Islet of Langerhans (tissue), 1 donor: ENCODE measurements at regions not wholly inside any gene's neighbourhood (a gene's known extent, or its start where the extent isn't known, plus 50 kb on each side); places are given as distances from the start of the nearest gene placed in this dataset.

ENCODE experiments used
- FAIRE-seq: peaks from one replicate; lab custom pipeline; 2011; peaks lifted over from hg19 to GRCh38; lab: Jason Lieb, UNC

GRCh38 chr2:64283641-64284361 lies 139.6 kb upstream of the PELI1 start:
- FAIRE-seq: no peak

- no peak for FAIRE-seq
Measured at GRCh38 chr2:64284751-64285150, 140.5 kb upstream of the PELI1 start.

- no peak for FAIRE-seq
Measured at GRCh38 chr2:64287202-64287740, 143.1 kb upstream of the PELI1 start.

DNA sequence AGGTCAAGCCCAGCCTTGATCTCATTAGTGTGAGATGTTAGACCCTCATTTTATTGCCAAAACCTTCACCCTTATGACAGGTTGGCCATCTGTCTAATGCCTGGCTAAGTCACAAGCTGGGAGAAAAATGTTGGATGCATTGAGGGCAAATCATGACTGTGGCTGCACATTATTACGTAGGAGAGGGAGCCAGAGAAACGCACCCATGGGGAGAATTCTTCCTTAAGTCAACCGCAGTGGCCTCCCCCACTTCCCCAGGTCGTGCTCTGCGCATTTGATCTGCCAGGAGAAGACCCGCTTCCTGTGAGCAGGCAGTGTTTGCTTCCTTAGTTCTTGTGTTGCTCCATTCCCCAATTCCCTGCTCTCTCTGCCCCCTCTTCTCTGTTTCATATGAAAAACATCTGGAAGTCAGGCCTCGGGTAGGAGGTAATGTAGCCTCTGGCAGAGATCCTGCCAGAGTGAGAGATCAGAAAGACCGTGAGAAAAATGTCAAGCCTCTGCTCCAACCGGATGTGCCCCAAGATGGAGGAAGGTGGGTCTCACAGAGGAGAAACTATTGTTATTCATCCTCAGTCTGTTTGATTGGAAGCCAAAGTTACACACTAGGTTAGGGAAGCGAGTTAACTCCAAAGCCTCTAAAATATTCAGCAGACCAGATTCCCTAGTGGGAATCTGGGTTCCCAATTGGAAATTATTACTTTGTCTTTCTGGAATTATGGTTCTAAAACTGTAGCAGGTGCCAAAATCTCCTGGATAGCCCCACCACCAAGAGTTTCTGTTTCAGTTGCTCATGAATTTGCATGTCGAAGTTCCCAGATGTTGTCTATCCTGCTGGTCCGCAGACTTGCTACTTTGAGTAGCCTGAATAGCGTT lies 144.3 kb upstream of the PELI1 start:
- no peak for FAIRE-seq

DNA sequence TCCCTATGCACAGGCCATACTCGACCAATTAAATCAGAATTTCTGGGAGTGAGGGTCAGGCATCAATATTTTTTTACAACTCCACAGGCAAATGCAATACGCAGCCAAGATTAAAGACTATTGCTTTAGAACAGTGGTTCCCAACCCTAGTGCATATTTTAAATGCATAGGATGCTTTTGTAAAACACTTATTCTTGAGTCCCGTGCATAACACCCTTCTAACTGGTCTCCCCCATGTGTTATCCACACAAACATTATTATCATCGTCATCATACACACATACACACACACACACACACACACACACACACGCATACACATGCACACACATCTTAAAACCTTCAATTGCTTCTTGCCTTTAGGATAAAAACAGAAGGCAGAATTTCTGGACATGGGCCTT lies 145.0 kb upstream of the PELI1 start:
- FAIRE-seq: no peak

- FAIRE-seq: no peak
Measured at GRCh38 chr2:64289737-64290136, 145.5 kb upstream of the PELI1 start.

- FAIRE-seq: no peak
Measured at GRCh38 chr2:64291181-64291580, 147.0 kb upstream of the PELI1 start.

GRCh38 chr2:64295326-64296139 lies 151.3 kb upstream of the PELI1 start:
- FAIRE-seq: no peak

- no peak for FAIRE-seq
Measured at GRCh38 chr2:64296140-64296480, 151.9 kb upstream of the PELI1 start.

DNA sequence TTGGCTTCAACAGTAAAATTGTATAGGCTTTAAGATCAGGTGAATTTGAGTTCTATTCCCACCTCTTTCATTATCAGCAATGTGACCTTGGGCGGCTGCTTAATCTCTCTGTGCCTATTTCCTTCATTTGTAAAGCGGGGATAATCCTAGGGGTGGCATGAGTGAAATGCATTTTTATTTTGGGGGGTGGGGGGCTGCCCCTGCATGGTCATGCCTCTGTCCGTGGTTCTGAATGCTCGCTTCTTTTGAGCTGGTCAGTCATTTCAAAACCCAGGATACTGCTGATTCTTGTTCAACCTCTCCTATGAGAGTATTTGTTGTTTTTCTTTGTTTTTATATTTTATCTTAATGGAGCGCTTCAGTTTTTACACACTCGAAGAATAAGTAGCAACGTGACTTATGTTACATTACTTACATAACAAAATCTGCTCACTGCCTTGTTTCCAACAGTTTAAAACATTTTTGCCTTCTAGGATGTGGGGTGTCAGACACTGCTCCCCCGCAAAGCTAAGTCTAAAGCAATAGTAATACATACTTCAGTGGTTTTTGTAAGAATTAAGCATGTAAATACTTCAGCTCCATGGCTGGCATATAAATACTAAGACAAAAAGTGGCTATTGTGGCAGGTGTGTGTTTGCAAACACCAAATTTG lies 152.6 kb upstream of the PELI1 start:
- peak; percentile 49 for FAIRE-seq

- no peak for FAIRE-seq
Measured at GRCh38 chr2:64298161-64298560, 153.9 kb upstream of the PELI1 start.

- FAIRE-seq: no peak
Measured at GRCh38 chr2:64300066-64300465, 153.9 kb upstream of the LGALSL start.

GRCh38 chr2:64303250-64303649 lies 150.7 kb upstream of the LGALSL start:
- no peak for FAIRE-seq

DNA sequence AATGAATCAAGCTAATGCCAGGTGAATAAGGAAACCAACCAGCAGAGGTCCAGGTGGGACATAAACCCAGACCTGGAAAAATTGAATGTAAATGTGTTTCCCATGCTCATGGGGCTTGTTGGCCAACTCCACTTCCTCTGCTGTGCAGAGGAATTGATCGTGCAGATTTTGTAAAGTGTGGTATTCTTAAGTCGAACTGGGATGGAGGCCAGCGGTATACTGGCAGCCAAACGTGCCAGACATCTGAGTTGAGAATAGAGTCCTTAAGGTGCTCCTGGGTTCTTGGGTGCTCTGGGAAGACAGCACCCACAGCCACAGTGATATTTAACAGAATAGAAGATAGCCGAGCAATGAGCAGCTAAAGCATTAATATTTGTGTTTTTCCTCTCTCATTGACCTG lies 146.5 kb upstream of the LGALSL start:
- FAIRE-seq: no peak

DNA sequence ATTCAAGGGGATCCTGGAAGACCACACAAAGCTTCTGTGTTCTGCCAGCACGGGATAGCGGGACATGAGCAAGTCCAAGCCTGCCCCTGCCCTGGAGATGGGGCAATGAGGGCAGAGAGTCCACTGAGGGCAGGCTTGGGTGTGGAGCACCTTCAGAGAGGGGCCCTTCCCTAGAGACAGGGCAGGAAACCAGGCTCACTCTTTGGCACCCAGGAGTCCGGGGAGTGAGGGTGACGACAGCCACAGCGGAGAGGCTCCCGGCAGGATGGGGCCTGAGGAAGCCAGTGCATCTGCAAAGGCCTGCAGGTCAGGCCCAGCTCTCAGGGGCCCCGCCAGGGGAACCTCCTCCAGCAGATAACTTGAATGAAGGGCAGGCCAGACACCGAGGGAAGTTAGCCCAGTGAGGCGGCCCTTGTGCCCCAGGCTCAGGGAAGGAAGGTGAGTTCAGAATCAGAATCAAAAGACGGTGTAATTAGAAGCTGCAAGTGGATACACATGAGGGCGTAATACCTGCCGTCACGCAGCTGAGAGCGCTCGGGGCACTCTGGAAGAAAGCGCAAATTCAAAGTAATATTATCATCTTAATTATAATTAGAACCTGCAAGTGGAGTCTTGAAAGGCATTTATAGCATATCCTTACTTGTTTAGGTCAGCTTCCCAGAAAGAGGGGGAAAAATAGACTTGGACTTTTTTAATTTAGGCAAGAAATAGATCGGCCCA lies 142.6 kb upstream of the LGALSL start:
- FAIRE-seq: no peak

DNA sequence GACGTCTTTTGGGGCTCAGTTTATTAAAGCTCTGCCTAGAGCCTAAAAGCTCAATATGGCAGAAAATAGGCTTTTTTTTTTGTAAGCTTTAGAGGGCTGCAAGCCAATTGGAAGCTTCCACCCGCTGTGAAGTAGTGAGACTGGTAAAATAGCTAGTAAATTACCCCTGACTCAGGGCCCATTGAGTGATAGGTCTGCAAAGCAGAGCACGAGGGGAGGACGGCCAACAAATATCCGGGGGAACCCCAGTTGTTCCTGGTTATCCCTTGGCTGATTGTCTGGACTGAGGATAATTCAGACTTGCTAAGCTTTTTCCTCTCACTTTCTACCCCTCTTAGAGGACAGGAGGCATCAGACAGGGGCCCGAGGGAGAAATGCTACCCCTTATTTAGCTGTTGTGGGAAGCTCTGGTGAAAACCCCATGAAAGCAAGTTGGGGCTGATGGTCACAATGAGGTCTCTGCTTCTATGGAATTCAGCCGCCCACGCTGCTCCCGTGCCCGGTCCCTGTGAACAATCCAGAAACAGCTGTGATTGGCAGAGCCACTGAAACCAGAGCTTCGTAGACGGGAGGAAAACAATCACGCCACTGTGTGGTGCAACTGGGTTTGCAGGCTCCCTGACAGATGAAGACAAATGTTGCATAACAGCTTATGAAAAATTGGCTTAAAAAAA lies 141.9 kb upstream of the LGALSL start:
- FAIRE-seq: no peak

- FAIRE-seq: no peak
Measured at GRCh38 chr2:64312622-64313397, 141.2 kb upstream of the LGALSL start.

DNA sequence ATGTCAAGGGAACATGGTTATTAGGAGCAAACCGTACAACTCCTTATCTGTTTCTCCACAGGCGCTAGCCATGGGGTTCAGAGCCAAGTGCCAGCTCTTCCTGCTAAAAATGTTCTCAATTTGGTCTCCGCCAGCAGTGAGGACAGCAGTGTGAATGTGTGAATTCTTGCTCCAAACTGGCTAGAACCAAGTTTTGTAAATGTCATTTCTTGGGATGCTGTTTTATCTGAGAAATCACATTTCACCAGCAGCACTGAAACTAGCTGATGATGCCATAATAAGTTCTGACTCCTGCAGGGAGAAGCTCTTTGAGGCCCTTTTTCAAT lies 140.6 kb upstream of the LGALSL start:
- no peak for FAIRE-seq

- FAIRE-seq: no peak
Measured at GRCh38 chr2:64315291-64315960, 138.5 kb upstream of the LGALSL start.
